ENCODE measurements at regions not wholly inside any gene's neighbourhood (a gene's known extent, or its start where the extent isn't known, plus 50 kb on each side); places are given as distances from the start of the nearest gene placed in this dataset.

GRCh38 chr4:144808034-144808433, 162.1 kb downstream of the HHIP start:
- Histone ChIP-seq H3K4me1 (ENCODE audit: control insufficient read depth, extremely low read depth, insufficient read depth, low read length) (no peaks in the 10 kb centered on the region), H3K9me3 (ENCODE audit: control insufficient read depth, low read depth, low read length) (no peaks in the 10 kb centered on the region), H3K27ac (ENCODE audit: control insufficient read depth, insufficient read depth, low read length) (no peak overlapping the region), H3K9ac (ENCODE audit: control insufficient read depth, extremely low read depth, insufficient read depth, low read length) (no peak overlapping the region), H3K79me2 (ENCODE audit: control insufficient read depth, insufficient read depth, low read length) (no peaks in the 10 kb centered on the region), H3K27me3 (ENCODE audit: control insufficient read depth, extremely low read depth, insufficient read depth, low read length) (no peaks in the 10 kb centered on the region), H3K4me2 (ENCODE audit: control insufficient read depth, extremely low read depth, insufficient read depth, low read depth, low read length) (no peak overlapping the region), H3K9me1 (ENCODE audit: control insufficient read depth, extremely low read depth, insufficient read depth, low read length) (no peaks in the 10 kb centered on the region), H3K36me3 (ENCODE audit: control insufficient read depth in 2 of 2, extremely low read depth in 1 of 2, insufficient read depth in 2 of 2, low read length in 2 of 2) (no peaks in the 10 kb centered on the region), H3K4me3 (ENCODE audit: control insufficient read depth in 2 of 3, extremely low read depth in 1 of 3, insufficient read depth in 2 of 3, low read depth in 1 of 3, low read length in 3 of 3) (no peak overlapping the region), H2AFZ (ENCODE audit: control insufficient read depth, low read length) (no peak overlapping the region), H4K20me1 (ENCODE audit: control insufficient read depth, extremely low read depth, insufficient read depth, low read length) (no peaks in the 10 kb centered on the region)
- DNase-seq (ENCODE audit: low read depth, low spot score) (no peak), FAIRE-seq (no peak)
- TF ChIP-seq CTCF (optimal IDR thresholded peaks at IDR 0.05 in 1 of 3, IDR thresholded peaks at IDR 0.05 in 1 of 3, conservative IDR thresholded peaks at IDR 0.05 in 1 of 3; ENCODE audit: extremely low read depth in 1 of 3, insufficient read depth in 2 of 3, low read length in 3 of 3): no peak
- no peak for TF ChIP-seq EZH2 (IDR thresholded peaks at IDR 0.05; ENCODE audit: low read length)
- dilution Hi-C loops (cut with MboI; ENCODE audit: extremely low pct_ligation_motif_present, low sequenced_read_pairs): no loop called here

- H3K4me3 ChIP-seq (ENCODE audit: control insufficient read depth in 2 of 3, extremely low read depth in 1 of 3, insufficient read depth in 2 of 3, low read depth in 1 of 3, low read length in 3 of 3): no peak overlapping the region
- no peak overlapping the region for H3K9ac ChIP-seq (ENCODE audit: control insufficient read depth, extremely low read depth, insufficient read depth, low read length)
- no peaks in the 10 kb centered on the region for H3K9me3 ChIP-seq (ENCODE audit: control insufficient read depth, low read depth, low read length)
- H4K20me1 ChIP-seq (ENCODE audit: control insufficient read depth, extremely low read depth, insufficient read depth, low read length): no peaks in the 10 kb centered on the region
- no peaks in the 10 kb centered on the region for H3K27me3 ChIP-seq (ENCODE audit: control insufficient read depth, extremely low read depth, insufficient read depth, low read length)
- no peaks in the 10 kb centered on the region for H3K79me2 ChIP-seq (ENCODE audit: control insufficient read depth, insufficient read depth, low read length)
- H3K9me1 ChIP-seq (ENCODE audit: control insufficient read depth, extremely low read depth, insufficient read depth, low read length): no peaks in the 10 kb centered on the region
- H3K27ac ChIP-seq (ENCODE audit: control insufficient read depth, insufficient read depth, low read length): no peak overlapping the region
- H2AFZ ChIP-seq (ENCODE audit: control insufficient read depth, low read length): no peak overlapping the region
- H3K36me3 ChIP-seq (ENCODE audit: control insufficient read depth in 2 of 2, extremely low read depth in 1 of 2, insufficient read depth in 2 of 2, low read length in 2 of 2): no peaks in the 10 kb centered on the region
- H3K4me2 ChIP-seq (ENCODE audit: control insufficient read depth, extremely low read depth, insufficient read depth, low read depth, low read length): no peak overlapping the region
- TF ChIP-seq CTCF (optimal IDR thresholded peaks at IDR 0.05 in 1 of 3, IDR thresholded peaks at IDR 0.05 in 1 of 3, conservative IDR thresholded peaks at IDR 0.05 in 1 of 3; ENCODE audit: extremely low read depth in 1 of 3, insufficient read depth in 2 of 3, low read length in 3 of 3) (no peak), EZH2 (IDR thresholded peaks at IDR 0.05; ENCODE audit: low read length) (no peak)
- H3K4me1 ChIP-seq (ENCODE audit: control insufficient read depth, extremely low read depth, insufficient read depth, low read length): no peaks in the 10 kb centered on the region
- DNase-seq (ENCODE audit: low read depth, low spot score) (no peak), FAIRE-seq (no peak)
- dilution Hi-C loops (cut with MboI; ENCODE audit: extremely low pct_ligation_motif_present, low sequenced_read_pairs): no loop called here
These were observed 163.2 kb downstream of the HHIP start for GRCh38 chr4:144809056-144809640.

All from keratinocyte (primary cell).